RWPE2 (cell line): ENCODE measurements at regions not wholly inside any gene's neighbourhood (a gene's known extent, or its start where the extent isn't known, plus 50 kb on each side); places are given as distances from the start of the nearest gene placed in this dataset.

ENCODE experiments used
- ATAC-seq: fragments of 200-7000 bp; cut with Tn5 transposase; 3 replicates; pipeline ENCODE4 v1.9.1; 2021; ENCODE audit warnings: low read depth
- DNase-seq: peaks from one replicate; pipeline ENCODE4 v3.0.0-alpha.2; 2020; ENCODE audit warnings: low spot score
- H3K27ac ChIP-seq: fragments of 450-650 bp; 2 replicates; pipeline ENCODE4 v1.5.1; 2017; ENCODE audit warnings: mild to moderate bottlenecking; ENCODE audit not compliant: poor library complexity, severe bottlenecking
- H3K27me3 ChIP-seq: fragments of 250-450 bp; sonication (Bioruptor Pico); 2 replicates; pipeline ENCODE4 v1.5.1; 2021; ENCODE audit warnings: mild to moderate bottlenecking, moderate library complexity; ENCODE audit not compliant: insufficient read depth, poor library complexity, severe bottlenecking
- H3K36me3 ChIP-seq: fragments of 250-450 bp; sonication (Bioruptor Pico); 2 replicates; pipeline ENCODE4 v1.5.1; 2020; ENCODE audit warnings: low read depth, mild to moderate bottlenecking, moderate library complexity
- H3K4me1 ChIP-seq: fragments of 250-450 bp; sonication (Bioruptor Pico); 2 replicates; pipeline ENCODE4 v1.5.1; 2021; ENCODE audit warnings: mild to moderate bottlenecking, moderate library complexity; ENCODE audit not compliant: insufficient read depth, poor library complexity, severe bottlenecking
- H3K4me3 ChIP-seq: fragments of 250-450 bp; sonication (Bioruptor Pico); 2 replicates; pipeline ENCODE4 v1.5.1; 2021; ENCODE audit warnings: mild to moderate bottlenecking, moderate library complexity; ENCODE audit not compliant: severe bottlenecking
- H3K9me3 ChIP-seq: fragments of 250-450 bp; sonication (Bioruptor Pico); 2 replicates; pipeline ENCODE4 v1.5.1; 2021; ENCODE audit warnings: mild to moderate bottlenecking, moderate library complexity; ENCODE audit not compliant: severe bottlenecking
- CTCF ChIP-seq: fragments of 450-650 bp; IDR thresholded peaks from one replicate; pipeline ENCODE4 v1.5.1; 2017; ENCODE audit warnings: mild to moderate bottlenecking, moderate library complexity; ENCODE audit not compliant: poor library complexity, severe bottlenecking

DNA sequence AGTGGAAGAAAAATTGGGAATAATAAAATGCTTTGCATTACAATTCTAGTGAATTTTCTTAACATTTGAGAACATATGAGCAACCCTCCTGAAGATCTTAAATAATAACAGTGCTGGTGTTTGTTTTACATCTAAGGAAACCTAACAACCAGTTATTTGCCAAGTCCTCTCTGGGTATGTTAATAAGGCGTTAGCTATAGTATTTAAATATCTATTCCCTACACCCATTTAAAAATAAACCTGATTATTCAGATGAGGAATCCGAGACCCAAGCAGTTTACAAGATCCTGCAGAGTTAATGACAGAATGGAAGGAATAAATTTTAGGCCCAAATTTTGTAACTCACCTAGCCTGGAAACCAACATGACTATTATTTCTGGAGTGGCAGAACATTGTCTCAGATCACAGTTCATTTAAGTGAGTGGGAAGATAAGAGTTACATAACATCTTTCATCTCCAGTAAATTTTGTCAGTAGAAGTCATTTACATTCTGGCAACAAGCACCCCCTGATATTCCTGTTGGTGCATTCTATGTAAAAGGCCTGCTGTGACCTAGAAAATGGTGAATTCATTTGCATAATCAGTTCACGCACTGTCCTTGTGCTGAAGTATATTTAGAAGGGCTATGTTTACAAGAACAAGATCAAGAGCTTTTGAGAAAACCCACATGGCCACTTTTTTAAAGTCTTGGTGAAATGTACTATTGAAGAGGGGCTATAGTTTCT lies 148.2 kb downstream of the COX7C start:
- H3K36me3 ChIP-seq: no peaks in the 10 kb centered on the region
- no peaks in the 10 kb centered on the region for H3K9me3 ChIP-seq
- ATAC-seq: no peak
- no peaks in the 10 kb centered on the region for H3K4me1 ChIP-seq
- H3K27me3 ChIP-seq: peaks cover 11% of the 10 kb centered on the region
- TF ChIP-seq CTCF: no peak
- no peak overlapping the region for H3K27ac ChIP-seq
- H3K4me3 ChIP-seq: no peak overlapping the region
- no peak for DNase-seq

GRCh38 chr5:86768699-86769202 lies 151.0 kb downstream of the COX7C start:
- no peak for ATAC-seq
- H3K27ac ChIP-seq: no peak overlapping the region
- H3K36me3 ChIP-seq: no peaks in the 10 kb centered on the region
- TF ChIP-seq CTCF: no peak
- peaks cover 6% of the 10 kb centered on the region for H3K27me3 ChIP-seq
- no peak overlapping the region for H3K4me3 ChIP-seq
- H3K4me1 ChIP-seq: no peaks in the 10 kb centered on the region
- no peak for DNase-seq
- H3K9me3 ChIP-seq: no peaks in the 10 kb centered on the region

DNA sequence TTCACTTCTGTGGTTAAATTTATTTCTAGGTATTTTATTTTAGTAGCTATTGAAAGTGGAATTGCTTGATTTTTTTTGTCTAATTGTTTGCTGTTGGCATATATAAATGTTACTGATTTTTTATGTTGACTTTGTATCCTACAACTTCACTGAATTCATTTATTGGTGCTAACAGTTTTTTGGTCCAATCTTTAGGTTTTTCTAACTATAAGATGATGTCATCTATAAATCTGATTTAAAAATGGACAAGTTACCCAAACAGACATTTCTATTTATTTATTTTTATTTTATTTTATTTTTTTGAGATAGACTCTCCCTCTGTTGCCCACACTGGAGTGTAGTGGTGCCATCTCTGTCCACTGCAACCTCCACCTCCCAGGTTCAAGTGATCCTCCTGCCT lies 162.3 kb downstream of the COX7C start:
- DNase-seq: no peak
- peaks cover 22% of the 10 kb centered on the region for H3K27me3 ChIP-seq
- no peak overlapping the region for H3K4me3 ChIP-seq
- no peaks in the 10 kb centered on the region for H3K4me1 ChIP-seq
- ATAC-seq: no peak
- no peak for TF ChIP-seq CTCF
- no peaks in the 10 kb centered on the region for H3K9me3 ChIP-seq
- no peaks in the 10 kb centered on the region for H3K36me3 ChIP-seq
- H3K27ac ChIP-seq: no peak overlapping the region

- no peak for DNase-seq
- Histone ChIP-seq H3K4me1 (no peaks in the 10 kb centered on the region), H3K27me3 (peaks cover 32% of the 10 kb centered on the region), H3K9me3 (no peaks in the 10 kb centered on the region), H3K36me3 (no peaks in the 10 kb centered on the region), H3K4me3 (no peak overlapping the region), H3K27ac (no peak overlapping the region)
- ATAC-seq: no peak
- TF ChIP-seq CTCF: no peak
Measured at GRCh38 chr5:86786955-86787354, 169.2 kb downstream of the COX7C start.

DNA sequence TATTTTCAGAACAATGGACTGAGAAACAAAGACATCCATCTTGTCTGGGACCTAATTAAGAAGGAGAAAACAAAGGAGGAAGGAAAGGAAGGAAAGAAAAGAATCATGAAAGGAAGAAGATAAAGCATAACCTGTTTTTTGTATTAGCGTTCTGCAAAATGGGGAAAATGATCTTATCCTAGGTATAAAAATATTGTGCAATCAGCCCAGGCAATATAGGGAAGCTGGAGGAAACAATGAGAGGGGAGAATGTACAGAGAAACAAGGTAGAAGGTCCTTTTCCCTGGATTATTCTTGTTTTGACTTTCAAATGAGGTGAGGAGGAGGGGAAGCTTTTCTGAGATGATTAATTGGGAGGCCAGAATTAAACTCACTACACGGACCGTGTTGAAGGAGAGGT lies 177.9 kb downstream of the COX7C start:
- no peak overlapping the region for H3K27ac ChIP-seq
- no peaks in the 10 kb centered on the region for H3K4me1 ChIP-seq
- ATAC-seq (no peak), DNase-seq (no peak)
- no peak overlapping the region for H3K4me3 ChIP-seq
- peaks cover 34% of the 10 kb centered on the region for H3K27me3 ChIP-seq
- no peak for TF ChIP-seq CTCF
- H3K36me3 ChIP-seq: no peaks in the 10 kb centered on the region
- no peaks in the 10 kb centered on the region for H3K9me3 ChIP-seq
